HG03159 (cell line): ENCODE measurements at regions not wholly inside any gene's neighbourhood (a gene's known extent, or its start where the extent isn't known, plus 50 kb on each side); places are given as distances from the start of the nearest gene placed in this dataset.
"Not testable (repeated sequence)": the region's sequence is repeated elsewhere in the genome, so short reads cannot be mapped to it uniquely, and the experiment has no call there.

Experiments used
- ATAC-seq: cut with Tn5 transposase; IDR thresholded peaks from one replicate; pipeline ENCODE4 v1.9.1; 2021; ENCODE audit warnings: mild to moderate bottlenecking, moderate library complexity; ENCODE audit not compliant: unreplicated experiment

- ATAC-seq, result no peak
Measured at GRCh38 chr13:85140192-85140591, 659.0 kb downstream of the SLITRK6 start.

DNA sequence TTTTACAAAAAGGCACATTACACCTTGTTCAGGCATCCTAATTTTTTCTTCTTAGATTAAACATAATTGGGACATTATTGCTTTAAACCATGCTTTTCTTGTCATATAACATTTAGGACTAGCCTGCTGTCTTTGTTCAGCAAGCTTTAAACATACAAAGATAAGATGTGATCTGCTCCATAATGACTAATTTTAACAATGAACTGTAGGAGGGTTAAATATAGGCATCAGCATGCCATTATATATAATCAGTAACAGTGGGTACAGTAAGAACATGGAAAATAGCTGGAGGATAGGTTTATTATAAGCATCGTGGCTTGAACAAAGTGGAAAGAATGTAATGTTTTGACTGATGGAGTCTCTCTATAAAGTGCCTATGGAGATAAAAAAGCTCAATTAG lies 661.7 kb downstream of the SLITRK6 start:
- no peak for ATAC-seq

- ATAC-seq, result no peak
Measured at GRCh38 chr13:85132986-85133385, 666.2 kb downstream of the SLITRK6 start.

GRCh38 chr13:85123501-85123900 lies 675.7 kb downstream of the SLITRK6 start:
- not testable (repeated sequence) for ATAC-seq

DNA sequence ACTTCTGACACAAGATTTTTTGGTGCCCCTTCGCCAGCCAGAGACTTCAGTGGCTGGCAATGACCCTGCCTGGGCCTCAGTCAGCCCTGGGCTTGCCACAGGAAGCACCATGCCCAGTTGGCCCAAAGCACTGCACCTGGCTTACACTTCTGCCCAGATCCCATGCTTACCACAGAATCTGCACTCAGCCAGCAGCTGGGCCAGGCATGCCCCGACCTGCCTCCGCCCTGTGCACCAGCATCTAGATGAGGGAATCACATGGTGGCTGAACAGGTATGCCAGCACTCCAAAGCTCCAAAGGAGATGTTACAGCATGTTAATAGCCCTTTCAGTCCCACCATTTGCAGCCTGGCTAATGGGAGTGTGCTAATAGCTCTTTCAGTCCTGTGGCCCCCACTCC lies 690.9 kb downstream of the SLITRK6 start:
- ATAC-seq, result no peak

DNA sequence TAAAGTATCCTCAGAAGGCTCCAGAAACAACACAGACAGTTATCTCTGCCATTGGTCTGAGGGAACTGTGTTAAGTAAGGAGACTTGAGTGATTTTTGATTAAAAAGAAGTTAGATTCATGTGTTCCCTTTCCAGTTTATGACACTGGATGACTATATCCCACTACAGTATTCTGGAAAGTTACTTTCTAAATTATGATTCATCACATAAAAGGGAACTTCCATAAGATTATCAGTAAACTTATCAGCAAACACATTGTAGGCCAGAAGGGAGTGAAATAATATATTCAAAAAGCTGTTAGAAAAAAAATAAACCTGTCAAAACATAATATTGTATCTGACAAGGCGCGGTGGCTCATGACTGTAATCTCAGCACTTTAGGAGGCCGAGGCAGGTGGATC lies 700.0 kb downstream of the SLITRK6 start:
- ATAC-seq, result no peak

DNA sequence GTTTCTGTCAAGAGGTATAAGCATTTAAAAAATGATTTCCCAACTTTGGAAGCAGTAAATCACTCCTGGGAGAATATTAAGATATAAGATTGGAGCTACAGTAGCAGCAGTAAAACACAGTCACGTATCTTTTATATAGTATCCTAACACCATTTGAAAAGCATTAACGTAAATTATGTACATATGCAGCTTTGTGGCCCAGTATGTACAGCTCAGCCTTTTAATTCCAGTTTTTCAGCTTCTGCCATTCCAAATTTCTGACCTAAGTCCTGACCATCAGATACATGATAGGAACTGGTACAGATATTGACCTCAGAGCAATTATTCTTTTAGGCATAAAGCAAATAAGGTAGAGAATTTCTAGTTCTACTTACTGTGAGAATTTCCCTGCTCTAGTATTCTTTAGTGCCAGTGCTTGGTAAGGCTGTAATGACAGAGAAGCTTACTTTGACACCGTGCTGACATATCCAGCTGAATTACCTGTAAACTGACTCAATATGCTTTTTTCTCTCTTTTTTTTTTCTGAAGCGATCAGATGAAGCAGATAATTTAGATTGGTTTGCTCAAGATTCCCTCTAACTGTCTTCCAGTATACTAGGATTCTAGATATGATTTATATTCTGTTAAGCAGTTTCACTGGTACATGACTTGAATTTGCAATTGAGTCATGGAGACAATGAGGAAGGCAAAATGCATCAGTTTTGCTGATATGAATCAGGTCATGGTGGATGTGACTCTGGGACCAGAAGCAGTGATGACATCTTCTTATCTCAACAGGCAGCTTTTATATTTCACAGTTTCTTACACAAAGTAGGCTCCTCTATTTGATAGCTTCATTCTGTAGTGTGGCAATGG lies 703.6 kb downstream of the SLITRK6 start:
- no peak for ATAC-seq

DNA sequence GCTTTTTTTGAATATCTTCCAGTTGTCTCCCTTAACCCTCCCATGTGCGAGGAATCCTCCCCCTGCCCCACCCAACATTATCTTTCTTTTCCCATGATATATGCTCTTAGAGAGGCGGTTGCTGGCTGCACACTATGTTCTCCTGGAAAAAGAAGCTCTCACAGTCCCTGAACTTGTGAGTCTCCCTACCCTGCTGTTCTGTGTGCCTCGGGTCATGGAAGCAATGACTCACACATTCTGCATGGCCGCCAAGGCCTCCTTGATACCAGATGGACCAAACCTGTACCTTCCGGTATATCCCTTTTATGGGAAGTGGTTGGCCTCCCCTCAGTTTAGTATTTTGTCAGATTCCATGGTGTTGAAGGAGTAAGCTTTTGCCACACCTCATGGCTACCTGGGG lies 705.4 kb downstream of the SLITRK6 start:
- ATAC-seq, result no peak

GRCh38 chr13:85091631-85092234 lies 707.5 kb downstream of the SLITRK6 start:
- ATAC-seq, result no peak

DNA sequence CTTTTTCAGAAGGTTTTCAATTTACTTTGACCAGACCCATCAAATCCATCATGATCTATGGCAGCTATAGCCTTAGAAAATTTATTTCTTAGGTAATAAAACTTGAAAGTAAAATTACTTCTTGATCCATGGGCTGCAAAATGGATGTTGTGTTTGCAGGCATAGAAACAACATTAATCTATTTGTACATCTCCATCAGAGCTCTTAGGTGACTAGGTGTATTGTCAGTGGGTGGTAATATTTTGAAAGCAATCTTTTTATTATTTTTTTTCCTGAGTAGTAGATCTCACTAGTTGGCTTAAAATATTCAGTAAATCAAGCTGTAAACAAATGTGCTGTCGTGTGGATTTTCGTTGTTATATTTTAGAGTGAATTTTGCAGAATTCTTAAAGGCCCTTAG lies 710.0 kb downstream of the SLITRK6 start:
- ATAC-seq, result no peak

GRCh38 chr13:85080691-85081090 lies 718.5 kb downstream of the SLITRK6 start:
- no peak for ATAC-seq

GRCh38 chr13:85076343-85076742 lies 722.9 kb downstream of the SLITRK6 start:
- ATAC-seq, result no peak

DNA sequence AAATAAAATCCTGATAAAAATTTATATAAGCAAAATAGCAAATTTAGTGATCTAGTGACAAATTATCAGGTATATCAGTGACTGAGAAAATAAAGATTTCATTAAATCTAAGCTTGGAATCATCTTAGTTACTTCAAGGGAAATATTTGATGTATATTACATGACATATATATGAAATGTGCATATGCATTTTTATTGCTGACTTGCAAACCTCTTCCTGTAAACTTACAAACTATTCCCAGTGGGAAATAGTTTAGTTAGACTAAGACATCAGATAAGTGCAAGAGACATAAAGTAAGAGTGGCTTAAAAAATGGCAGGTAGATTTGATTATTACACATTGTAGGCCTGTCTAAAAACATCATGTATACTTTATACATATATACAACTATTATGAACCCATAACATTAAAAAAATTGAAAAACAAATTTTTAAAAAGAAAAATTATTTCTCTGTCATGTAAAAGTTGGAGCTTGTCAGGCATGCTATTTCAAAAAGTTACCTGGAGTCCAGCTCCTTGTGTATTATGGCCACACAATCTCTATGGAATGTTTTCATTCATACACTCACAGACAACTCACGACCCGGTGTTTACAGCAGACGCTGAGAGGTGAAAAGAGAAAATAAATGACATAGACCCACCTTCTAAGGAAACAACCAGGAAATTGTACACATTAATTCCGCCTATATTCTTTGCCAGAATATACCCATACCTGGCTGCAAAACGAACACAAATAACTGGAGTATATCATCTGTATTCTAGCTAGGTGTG lies 724.5 kb downstream of the SLITRK6 start:
- ATAC-seq, result no peak

GRCh38 chr13:85068231-85068630 lies 731.0 kb downstream of the SLITRK6 start:
- no peak for ATAC-seq

DNA sequence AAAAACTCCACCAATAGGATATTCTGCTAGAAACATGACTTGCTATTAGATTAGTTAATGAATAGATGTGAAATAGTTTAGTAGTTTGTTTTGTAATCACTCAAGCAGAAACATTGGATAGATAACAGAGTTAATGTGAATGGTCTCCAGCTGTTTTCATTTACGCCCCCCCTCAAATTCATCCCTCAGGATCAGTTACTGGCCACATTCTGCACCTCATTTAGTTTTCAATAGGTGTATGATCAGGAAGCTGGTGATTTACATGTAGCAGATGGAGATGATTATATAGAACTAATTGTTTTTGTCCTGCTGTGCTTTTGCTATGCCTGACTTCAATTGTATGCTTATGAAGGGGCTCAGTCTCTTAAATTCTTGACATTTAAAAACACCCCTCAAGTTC lies 759.0 kb downstream of the SLITRK6 start:
- ATAC-seq, result no peak

- no peak for ATAC-seq
Measured at GRCh38 chr13:85031771-85032170, 767.4 kb downstream of the SLITRK6 start.

DNA sequence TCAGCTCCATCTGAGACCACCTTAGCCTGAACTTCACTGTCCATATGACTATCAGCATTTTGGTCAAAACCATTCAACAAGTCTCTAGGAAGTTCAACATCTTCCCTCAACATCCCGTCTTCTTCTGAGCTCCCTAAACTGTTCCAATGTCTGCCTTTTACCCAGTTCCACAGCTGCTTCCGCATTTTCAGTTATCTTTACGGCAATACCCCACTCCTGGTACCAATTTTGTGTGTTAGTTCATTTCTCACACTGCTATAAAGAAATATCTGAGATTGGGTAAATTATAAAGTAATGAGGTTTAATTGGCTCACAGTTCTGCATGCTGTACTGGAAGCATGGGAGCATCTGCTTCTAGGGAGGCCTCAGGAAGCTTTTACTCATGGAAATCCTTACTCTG lies 771.2 kb downstream of the SLITRK6 start:
- ATAC-seq, result no peak

DNA sequence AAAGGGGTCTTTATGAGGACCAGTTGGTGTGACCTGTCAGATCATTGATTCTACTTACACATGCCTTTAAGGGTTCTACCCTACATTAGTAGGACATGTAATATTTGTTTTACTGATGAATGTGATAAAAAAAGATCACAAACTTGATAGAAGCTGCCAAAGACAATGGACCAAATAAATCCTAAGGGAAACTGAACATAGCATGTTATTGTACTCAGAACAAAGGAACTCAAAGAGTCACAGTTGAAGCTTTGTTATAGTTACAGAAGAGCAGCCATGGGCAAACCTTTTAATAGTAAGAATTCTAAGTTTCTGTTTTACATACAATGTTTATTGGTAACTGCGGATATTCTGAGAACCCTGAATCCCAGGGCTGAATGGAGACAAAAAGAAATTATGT lies 780.1 kb downstream of the SLITRK6 start:
- no peak for ATAC-seq

DNA sequence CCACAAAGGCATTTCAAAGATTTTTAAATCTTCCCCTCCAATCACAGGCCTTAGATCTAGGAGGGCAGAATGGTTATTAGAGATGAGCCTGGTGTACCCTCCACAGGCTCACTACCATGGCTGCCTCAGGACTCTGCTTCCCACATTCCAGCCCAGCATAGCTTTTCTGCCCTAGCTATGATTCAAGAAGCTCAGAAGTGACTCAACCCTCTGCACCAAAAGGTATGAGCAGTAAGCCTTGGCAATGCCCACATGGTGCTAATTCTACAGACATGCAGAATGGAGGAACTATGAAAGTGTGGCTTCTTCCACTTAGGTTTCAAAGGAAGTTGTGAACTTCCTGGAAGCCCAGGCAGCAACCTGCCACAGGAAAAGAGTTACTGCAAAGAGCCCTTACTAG lies 786.2 kb downstream of the SLITRK6 start:
- no peak for ATAC-seq

DNA sequence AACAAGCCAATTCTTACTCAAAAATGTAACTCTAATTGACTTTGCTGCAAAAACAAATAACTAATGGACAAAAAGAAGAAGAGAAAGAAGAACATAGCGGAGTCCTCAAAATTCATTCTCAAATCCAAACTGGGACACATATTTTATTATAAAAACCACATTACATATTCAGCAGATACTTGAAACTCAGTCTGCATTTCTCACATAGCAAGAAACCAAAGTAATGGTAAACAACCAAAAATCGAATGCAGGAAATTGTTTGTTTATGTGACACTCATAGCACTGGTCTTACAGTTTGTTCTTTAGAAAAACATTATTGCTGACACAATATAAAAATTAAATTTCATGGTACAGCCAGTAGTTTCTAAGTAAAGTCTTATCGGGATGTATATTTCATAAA lies 789.8 kb downstream of the SLITRK6 start:
- no peak for ATAC-seq

DNA sequence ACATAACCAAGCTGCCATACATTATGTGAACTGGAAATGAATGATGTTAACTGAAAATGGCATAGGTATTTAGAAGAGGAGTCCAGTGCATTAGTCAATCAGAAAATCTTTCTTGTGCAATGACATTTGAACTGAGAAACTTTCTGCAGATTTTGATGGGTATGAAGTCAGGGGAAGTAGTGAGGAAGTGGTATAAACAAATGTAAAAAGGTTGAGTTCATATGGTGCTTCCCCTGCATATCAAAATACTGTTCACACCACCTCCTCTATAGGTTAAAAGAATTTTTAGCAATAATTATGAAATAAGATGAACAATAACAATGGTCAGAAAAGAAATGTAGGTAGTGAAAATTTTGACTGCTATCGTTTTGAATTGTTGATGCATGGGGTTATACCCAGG lies 800.0 kb downstream of the SLITRK6 start:
- no peak for ATAC-seq

- no peak for ATAC-seq
Measured at GRCh38 chr13:84998681-84999080, 800.5 kb downstream of the SLITRK6 start.
